ENCODE measurements at regions not wholly inside any gene's neighbourhood (a gene's known extent, or its start where the extent isn't known, plus 50 kb on each side); places are given as distances from the start of the nearest gene placed in this dataset.
"Not testable (repeated sequence)": the region's sequence is repeated elsewhere in the genome, so short reads cannot be mapped to it uniquely, and the experiment has no call there.

DNA sequence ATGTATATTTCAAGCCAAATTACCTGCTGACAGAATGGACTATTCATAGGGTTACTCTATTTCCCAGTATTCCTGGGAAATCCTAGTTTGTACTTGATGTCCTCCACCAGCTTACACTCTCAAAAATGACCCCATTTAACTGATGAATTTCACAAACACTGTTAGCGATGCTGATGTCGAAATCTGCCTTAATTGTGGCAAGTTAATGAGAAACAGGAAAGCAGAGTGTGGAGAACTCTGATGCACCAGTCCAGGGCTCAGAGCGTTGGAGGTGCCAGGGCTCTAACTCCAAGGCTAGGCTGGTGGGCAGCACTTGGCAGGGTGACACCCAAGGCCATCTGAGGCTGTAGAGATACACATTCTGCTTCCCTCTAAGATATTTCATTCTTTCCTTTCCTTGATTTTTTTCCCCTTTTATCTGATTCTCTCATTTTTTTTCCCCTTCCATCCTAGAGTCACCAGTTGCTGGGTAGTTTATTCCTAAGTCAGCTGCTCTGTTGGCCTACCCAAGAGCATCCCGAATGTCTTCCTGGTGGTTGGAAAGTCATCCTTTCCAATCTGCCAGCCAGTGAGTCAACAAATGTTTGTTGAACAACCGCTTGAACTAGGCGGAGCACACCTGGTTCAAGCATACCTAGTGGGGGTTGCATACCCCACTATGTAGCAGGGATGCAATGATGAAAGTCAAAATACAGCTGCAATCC is 525.0 kb upstream of the NRP1 start:
- no peak for DNase-seq

GRCh38 chr10:33858326-33858725 is 523.9 kb upstream of the NRP1 start:
- DNase-seq = no peak

DNA sequence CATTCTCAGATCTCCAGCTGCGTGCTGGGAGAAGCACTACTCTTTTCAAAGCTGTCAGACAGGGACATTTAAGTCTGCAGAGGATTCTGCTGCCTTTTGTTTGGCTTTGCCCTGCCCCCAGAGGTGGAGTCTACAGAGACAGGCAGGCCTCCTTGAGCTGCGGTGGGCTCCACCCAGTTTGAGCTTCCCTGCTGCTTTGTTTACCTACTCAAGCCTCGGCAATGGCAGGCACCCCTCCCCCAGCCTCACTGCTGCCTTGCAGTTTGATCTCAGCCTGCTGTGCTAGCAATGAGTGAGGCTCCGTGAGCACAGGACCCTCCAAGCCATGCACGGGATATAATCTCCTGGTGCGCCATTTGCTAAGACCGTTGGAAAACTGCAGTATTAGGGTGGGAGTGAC is 518.8 kb upstream of the NRP1 start:
- DNase-seq = not testable (repeated sequence)

GRCh38 chr10:33843379-33843778 is 508.9 kb upstream of the NRP1 start:
- no peak for DNase-seq

DNA sequence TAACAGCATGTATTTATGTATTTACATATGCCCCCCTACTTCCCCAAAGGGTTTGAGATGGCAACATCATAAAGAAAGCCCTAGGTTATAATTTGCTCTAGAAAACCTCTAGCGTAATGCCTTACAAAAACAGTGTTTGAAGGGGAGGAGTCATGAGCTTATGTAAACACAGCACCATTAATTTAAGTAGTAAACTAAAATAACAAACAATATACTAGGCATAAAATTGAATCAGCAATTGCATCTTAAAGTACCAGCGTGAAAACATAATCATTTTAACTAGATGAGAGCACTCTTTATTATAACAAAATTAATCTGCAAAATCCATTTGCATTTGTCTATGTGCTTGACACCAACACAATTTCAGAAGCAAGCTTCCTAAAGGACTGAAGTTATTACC is 507.2 kb upstream of the NRP1 start:
- no peak for DNase-seq

- DNase-seq = no peak
Measured at GRCh38 chr10:33838731-33839130, 504.3 kb upstream of the NRP1 start.

DNA sequence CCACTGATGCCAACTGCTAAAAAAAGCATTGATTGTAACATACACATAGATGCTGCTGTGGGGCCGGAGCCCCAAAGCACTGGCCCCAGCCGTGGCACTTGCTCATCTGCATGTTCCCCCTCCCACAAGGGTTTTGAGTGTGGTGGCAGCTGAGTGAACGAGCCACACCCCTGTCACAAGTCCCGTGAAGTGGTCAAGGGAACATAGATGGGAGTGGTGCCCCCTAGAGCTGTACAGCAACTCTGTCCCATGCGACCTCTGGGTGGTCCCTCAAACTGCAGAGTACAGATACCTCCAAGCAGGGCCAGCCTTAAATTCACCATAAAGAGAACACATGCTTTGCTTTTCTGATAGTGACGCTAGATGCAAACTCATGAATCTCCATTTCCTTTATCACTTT is 503.3 kb upstream of the NRP1 start:
- DNase-seq = no peak

- DNase-seq = no peak
Measured at GRCh38 chr10:33835556-33835955, 501.1 kb upstream of the NRP1 start.

GRCh38 chr10:33833566-33833965 is 499.1 kb upstream of the NRP1 start:
- DNase-seq = no peak

DNA sequence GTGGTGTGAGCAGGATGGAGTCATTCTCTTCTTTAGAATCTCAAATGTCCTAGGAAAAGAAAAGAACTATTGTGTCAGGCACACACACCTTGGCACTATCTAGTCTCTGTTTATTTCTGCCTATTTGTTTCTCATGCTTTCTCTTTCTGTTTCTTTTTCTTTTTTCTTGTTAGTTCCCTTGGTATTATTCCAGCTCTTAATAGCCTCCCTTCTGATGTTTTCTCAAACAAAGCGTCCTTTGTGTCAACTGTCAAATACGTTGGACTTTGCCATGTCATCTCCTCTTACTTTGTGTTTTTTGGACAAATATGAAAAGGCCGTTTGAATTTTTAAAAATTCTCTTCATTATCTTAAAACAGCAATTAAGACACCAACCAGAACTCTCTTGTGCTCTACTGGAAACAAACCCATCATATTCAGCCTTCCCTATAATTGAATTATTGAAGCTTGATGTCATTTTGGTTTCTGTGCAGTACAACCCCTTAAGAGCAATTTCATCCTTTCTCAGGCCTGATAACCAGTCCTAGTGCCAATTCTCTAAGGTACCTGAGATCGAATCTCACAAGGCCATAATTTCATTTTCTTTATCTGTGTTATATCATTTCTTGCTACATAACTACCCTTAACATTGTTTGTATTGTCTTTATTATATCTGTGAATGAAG is 497.8 kb upstream of the NRP1 start:
- no peak for DNase-seq

- no peak for DNase-seq
Measured at GRCh38 chr10:33831591-33831990, 497.1 kb upstream of the NRP1 start.

DNA sequence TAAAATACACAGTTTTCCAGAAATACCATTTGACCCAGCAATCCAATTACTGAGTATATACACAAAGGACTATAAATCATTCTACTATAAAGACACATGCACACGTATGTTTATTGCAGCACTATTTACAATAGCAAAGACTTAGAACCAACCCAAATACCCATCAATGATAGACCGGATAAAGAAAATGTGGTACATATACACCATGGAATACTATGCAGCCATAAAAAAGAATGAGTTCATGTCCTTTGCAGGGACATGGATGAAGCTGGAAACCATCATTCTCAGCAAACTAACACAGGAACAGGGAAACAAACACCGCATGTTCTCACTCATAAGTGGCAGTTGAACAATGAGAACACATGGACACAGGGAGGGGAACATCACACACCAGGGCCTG is 495.4 kb upstream of the NRP1 start:
- DNase-seq = not testable (repeated sequence)

GRCh38 chr10:33828592-33828991 is 494.1 kb upstream of the NRP1 start:
- DNase-seq = no peak

- DNase-seq = no peak
Measured at GRCh38 chr10:33826186-33826585, 491.7 kb upstream of the NRP1 start.

- DNase-seq = no peak
Measured at GRCh38 chr10:33822774-33823173, 488.3 kb upstream of the NRP1 start.

DNA sequence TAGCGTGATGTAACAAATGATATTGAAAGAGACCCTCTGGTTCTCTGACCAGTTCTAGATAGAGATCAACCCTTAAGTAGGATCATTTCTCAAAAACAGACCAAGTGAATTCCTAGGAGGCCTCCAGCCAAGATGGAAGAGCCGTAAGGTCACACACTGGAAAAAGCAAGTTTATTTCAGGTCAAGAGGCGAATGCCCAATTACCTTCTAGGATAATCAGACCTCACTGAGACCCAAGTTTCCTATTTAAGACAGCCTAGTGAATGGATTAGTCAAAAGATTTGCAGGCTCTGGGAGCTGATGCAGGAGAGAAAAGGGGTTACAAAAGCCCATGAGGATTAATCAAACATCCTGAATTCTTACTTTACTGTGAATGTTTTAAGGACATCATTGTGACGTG is 486.1 kb upstream of the NRP1 start:
- DNase-seq = no peak

DNA sequence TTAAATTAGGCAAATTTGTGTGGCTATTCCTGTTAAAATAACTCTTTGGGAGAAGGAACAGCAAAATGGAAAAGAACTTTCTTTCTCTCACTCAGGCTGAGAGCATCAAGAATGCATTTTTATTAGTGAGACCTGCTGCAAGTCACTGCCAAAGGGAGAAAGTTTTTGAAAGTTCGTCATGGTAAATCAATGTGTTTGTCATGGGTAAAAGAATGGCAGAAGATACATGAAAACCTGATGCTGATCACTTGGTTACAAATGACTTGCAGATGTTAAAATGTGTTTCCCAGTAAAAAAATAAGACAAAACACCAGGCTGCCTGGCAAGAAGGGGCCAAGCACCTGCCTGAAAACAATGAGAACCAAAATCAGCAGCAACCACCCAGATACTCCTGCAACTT is 484.7 kb upstream of the NRP1 start:
- no peak for DNase-seq

DNA sequence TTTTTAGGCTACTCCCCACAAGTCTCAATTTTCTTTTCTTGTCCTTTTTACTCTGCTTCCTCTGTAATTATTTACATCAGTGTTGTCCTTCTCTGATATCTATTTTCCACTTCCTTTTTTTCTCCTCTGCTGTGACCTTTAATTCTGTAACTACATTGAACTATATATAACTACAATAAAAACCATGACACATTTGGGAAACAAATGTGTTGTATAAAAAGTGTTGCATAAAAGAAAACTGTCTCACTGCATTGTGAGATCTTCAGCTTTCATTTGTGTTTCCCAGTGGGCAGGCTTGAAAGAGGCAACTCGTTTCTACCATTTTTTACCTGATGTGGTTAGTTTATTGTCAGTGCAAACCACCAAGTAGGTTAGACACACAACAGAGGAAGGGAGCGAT is 483.9 kb upstream of the NRP1 start:
- no peak for DNase-seq

DNA sequence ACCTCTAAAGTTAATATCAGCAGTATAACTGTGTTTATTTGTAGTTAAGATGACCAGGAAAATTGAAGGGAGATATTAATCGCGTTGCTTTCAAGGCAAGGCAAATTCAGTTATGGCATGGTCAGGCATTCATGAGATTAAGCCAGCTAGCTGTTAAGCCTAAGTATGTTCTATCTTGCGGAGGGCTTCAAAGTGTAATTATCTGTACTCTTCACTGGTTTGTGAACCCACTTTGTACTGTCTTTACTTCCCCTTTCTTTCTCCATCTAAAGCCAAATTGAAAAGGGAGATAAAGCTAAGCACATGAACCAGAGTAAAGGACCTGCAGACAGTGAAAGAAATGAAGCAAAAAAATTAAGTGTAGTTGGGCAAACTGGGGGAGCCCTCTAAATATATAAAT is 483.1 kb upstream of the NRP1 start:
- no peak for DNase-seq

DNA sequence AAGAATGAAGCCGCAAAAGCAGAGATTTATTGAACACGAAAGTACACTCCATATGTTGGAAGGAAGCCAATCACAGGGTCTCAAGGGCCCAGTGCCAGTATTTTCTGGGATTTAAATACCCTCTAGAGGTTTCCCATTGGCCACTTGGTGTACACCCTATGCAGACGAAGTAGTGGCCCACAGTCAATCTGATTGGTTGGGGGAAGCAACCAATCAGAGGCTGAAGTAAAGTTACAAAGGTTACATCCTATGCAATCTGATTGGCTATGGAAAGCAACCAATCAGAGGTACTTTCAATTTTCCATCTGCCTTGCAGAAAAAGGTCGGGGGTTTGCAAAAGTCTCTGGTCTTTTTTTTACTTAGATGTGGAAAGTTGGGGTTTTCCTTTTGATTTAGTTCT is 481.3 kb upstream of the NRP1 start:
- DNase-seq = no peak

DNA sequence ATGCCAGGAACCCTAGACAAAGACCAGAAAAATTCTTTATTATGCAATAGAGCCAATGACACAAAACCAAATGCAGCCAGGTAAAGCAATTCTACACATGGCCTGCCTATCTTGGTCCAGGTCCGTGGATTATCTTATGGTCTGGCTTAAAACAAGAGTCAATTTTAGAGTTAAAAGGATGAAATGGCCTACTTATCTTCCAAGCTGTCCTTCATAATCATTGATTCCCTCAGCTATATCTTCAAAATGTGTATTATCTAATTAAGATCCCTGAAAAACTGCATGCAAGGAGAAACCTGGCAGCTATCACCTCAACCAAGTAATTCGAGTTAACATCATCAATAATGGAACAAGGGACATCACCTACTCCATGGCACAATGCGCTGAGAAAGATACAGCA is 479.4 kb upstream of the NRP1 start:
- no peak for DNase-seq

- no peak for DNase-seq
Measured at GRCh38 chr10:33813415-33813814, 478.9 kb upstream of the NRP1 start.

DNA sequence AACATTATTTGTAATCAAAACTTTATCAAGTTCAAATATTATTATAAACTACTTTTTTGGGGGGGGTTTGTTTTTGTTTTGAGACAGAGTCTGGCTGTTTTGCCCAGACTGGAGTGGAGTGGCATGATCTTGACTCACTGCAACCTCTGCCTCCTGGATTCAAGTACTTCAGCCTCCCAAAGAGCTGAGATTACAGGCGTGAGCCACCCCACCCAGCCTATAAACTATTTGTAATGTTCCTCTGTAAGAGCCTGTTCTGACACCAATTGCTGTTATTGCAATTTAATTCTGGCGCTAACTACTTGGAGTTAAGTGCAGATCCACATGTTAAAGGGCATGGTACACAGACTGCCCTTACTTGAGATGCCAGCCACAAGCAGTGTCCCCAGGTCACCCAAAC is 478.1 kb upstream of the NRP1 start:
- no peak for DNase-seq

GRCh38 chr10:33810986-33811385 is 476.5 kb upstream of the NRP1 start:
- DNase-seq = no peak

- DNase-seq = no peak
Measured at GRCh38 chr10:33809732-33810131, 475.3 kb upstream of the NRP1 start.

Measured in activated T-cell treated with anti-CD3 and anti-CD28 coated beads, Interleukin-2, amount 50 U/mL, for 48 hours (primary cell).